Stimulated activated CD4-positive, alpha-beta T cell treated with anti-CD3 and anti-CD28 coated beads, Interleukin-15, amount 100 ng/mL, for 24 hours (primary cell): ENCODE measurements at regions not wholly inside any gene's neighbourhood (a gene's known extent, or its start where the extent isn't known, plus 50 kb on each side); places are given as distances from the start of the nearest gene placed in this dataset.

Source experiments
- DNase-seq: peaks from one replicate; pipeline ENCODE4 v3.0.0-alpha.2; 2020

DNA sequence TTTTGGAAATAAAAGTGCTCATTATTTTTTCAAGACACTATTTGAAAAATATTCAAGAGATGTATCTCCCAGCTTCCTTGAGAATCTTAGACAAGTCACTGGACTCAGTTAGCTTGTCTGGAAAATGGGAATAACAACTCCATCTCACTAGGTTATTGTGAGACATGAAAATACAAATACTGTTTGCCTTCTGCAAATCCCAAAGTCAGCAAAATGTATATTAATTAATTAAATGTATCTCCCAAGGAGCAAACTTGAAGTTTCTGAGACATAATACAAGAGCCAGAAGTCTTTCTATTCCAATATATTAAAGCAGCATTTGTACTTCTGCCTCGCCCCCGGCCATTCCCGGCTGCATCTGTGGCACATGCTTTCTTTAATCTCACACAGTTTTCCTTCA, 54.6 kb upstream of the ID4 start:
- DNase-seq, result no peak
